Activated CD4-positive, alpha-beta T cell treated with anti-CD3 and anti-CD28 coated beads, Interleukin-2, amount 10 ng/mL, durations not matched to agents 7 days and 5 days (primary cell): ENCODE measurements at regions not wholly inside any gene's neighbourhood (a gene's known extent, or its start where the extent isn't known, plus 50 kb on each side); places are given as distances from the start of the nearest gene placed in this dataset.
"Not testable (repeated sequence)": the region's sequence is repeated elsewhere in the genome, so short reads cannot be mapped to it uniquely, and the experiment has no call there.

Source experiments
- CTCF ChIA-PET: fragments of 350-600 bp; sonication (Branson Sonifier 250); formaldehyde crosslinking; loops from one replicate; lab custom pipeline; 2021; ENCODE audit warnings: antibody characterized with exemption; lab: Charles Lee
- POLR2A ChIA-PET: fragments of 350-600 bp; sonication (Branson Sonifier 250); formaldehyde crosslinking; loops from one replicate; lab custom pipeline; 2021; ENCODE audit warnings: antibody characterized with exemption; lab: Charles Lee
- DNase-seq: peaks from one replicate; pipeline ENCODE4 v3.0.0-alpha.2; 2020
- H3K27ac Mint-ChIP-seq: one replicate; pipeline ENCODE4 v1.8.0; 2021; ENCODE audit warnings: mild to moderate bottlenecking, moderate library complexity, mixed read lengths
- H3K27me3 Mint-ChIP-seq: one replicate; pipeline ENCODE4 v1.8.0; 2021; ENCODE audit warnings: mixed read lengths
- H3K36me3 Mint-ChIP-seq: one replicate; pipeline ENCODE4 v1.8.0; 2021; ENCODE audit warnings: low read depth, mixed read lengths
- H3K4me1 Mint-ChIP-seq: one replicate; pipeline ENCODE4 v1.8.0; 2021; ENCODE audit warnings: mixed read lengths
- H3K4me3 Mint-ChIP-seq: one replicate; pipeline ENCODE4 v1.8.0; 2021; ENCODE audit warnings: mild to moderate bottlenecking, moderate library complexity, mixed read lengths
- H3K9me3 Mint-ChIP-seq: one replicate; pipeline ENCODE4 v1.8.0; 2021; ENCODE audit warnings: mixed read lengths

GRCh38 chr11:14589421-14589820, 54.2 kb upstream of the PDE3B start:
- H3K4me1 Mint-ChIP-seq: peaks cover 25% of the 10 kb centered on the region
- no peak for DNase-seq
- CTCF ChIA-PET: interaction anchor here (0.6 kb wide), 1 partner anchor 9 kb away, joined by 3 read pairs; no protein-coding TSS in a partner anchor
- H3K9me3 Mint-ChIP-seq: peaks cover 26% of the 10 kb centered on the region
- H3K27ac Mint-ChIP-seq: no peak overlapping the region
- peaks cover 65% of the 10 kb centered on the region for H3K36me3 Mint-ChIP-seq
- H3K27me3 Mint-ChIP-seq: no peaks in the 10 kb centered on the region
- no peak overlapping the region for H3K4me3 Mint-ChIP-seq
- POLR2A ChIA-PET: no interaction called here

GRCh38 chr11:14591046-14591445, 52.6 kb upstream of the PDE3B start:
- Mint-ChIP-seq H3K4me1 (peaks cover 30% of the 10 kb centered on the region), H3K36me3 (peaks cover 71% of the 10 kb centered on the region), H3K9me3 (peaks cover 33% of the 10 kb centered on the region)
- H3K4me3 Mint-ChIP-seq, H3K27me3 Mint-ChIP-seq, POLR2A ChIA-PET, DNase-seq, H3K27ac Mint-ChIP-seq: not testable (repeated sequence)
- CTCF ChIA-PET: interaction anchor here (1.0 kb wide), 1 partner anchor 11 kb away, joined by 3 read pairs; no protein-coding TSS in a partner anchor

- H3K27ac Mint-ChIP-seq: no peak overlapping the region
- POLR2A ChIA-PET: no interaction called here
Observed at GRCh38 chr11:14593671-14594070, 49.9 kb upstream of the PDE3B start.

More at GRCh38 chr11:14593671-14594070, 49.9 kb upstream of the PDE3B start:
- Mint-ChIP-seq H3K9me3 (peaks cover 55% of the 10 kb centered on the region), H3K36me3 (peaks cover 80% of the 10 kb centered on the region), H3K4me1 (peaks cover 30% of the 10 kb centered on the region), H3K4me3 (no peak overlapping the region), H3K27me3 (no peaks in the 10 kb centered on the region)
- CTCF ChIA-PET: interaction anchor here (1.2 to 1.9 kb wide), 2 partner anchors 11 to 34 kb away, joined by 4 to 5 read pairs; no protein-coding TSS in a partner anchor
- no peak for DNase-seq
